NAMALWA (cell line): ENCODE measurements at regions not wholly inside any gene's neighbourhood (a gene's known extent, or its start where the extent isn't known, plus 50 kb on each side); places are given as distances from the start of the nearest gene placed in this dataset.
A peak's percentile ranks its signal among the peaks of the same experiment; 100 is the strongest.

Experiments used
- DNase-seq: peaks from one replicate; pipeline ENCODE4 v3.0.0-alpha.2; 2015; ENCODE audit warnings: low spot score

GRCh38 chr12:25755136-25755970 lies 202.3 kb upstream of the LMNTD1 start:
- no peak for DNase-seq

- DNase-seq, result no peak
Observed at GRCh38 chr12:25755971-25756260, 202.6 kb upstream of the RASSF8 start.

- DNase-seq, result no peak
Observed at GRCh38 chr12:25757037-25757665, 201.3 kb upstream of the RASSF8 start.

GRCh38 chr12:25759752-25760151 lies 198.7 kb upstream of the RASSF8 start:
- DNase-seq, result no peak

GRCh38 chr12:25761356-25761755 lies 197.1 kb upstream of the RASSF8 start:
- DNase-seq, result no peak

GRCh38 chr12:25764409-25764808 lies 194.1 kb upstream of the RASSF8 start:
- no peak for DNase-seq

GRCh38 chr12:25764892-25765291 lies 193.6 kb upstream of the RASSF8 start:
- DNase-seq, result no peak

- no peak for DNase-seq
Observed at GRCh38 chr12:25767606-25768005, 190.9 kb upstream of the RASSF8 start.

GRCh38 chr12:25768151-25768550 lies 190.3 kb upstream of the RASSF8 start:
- no peak for DNase-seq

- DNase-seq, result no peak
Observed at GRCh38 chr12:25769082-25769945, 189.2 kb upstream of the RASSF8 start.

GRCh38 chr12:25771041-25771440 lies 187.4 kb upstream of the RASSF8 start:
- DNase-seq, result peak; percentile 3

- no peak for DNase-seq
Observed at GRCh38 chr12:25771476-25771875, 187.0 kb upstream of the RASSF8 start.

- no peak for DNase-seq
Observed at GRCh38 chr12:25775968-25776367, 182.5 kb upstream of the RASSF8 start.

- DNase-seq, result no peak
Observed at GRCh38 chr12:25780771-25781170, 177.7 kb upstream of the RASSF8 start.

GRCh38 chr12:25781232-25781631 lies 177.2 kb upstream of the RASSF8 start:
- no peak for DNase-seq

- DNase-seq, result no peak
Observed at GRCh38 chr12:25783566-25783965, 174.9 kb upstream of the RASSF8 start.

- no peak for DNase-seq
Observed at GRCh38 chr12:25784669-25785068, 173.8 kb upstream of the RASSF8 start.

- DNase-seq, result no peak
Observed at GRCh38 chr12:25785134-25785533, 173.3 kb upstream of the RASSF8 start.

GRCh38 chr12:25787701-25788100 lies 170.8 kb upstream of the RASSF8 start:
- DNase-seq, result no peak

- DNase-seq, result no peak
Observed at GRCh38 chr12:25788707-25789442, 169.6 kb upstream of the RASSF8 start.

GRCh38 chr12:25789541-25789944 lies 168.9 kb upstream of the RASSF8 start:
- no peak for DNase-seq

- DNase-seq, result no peak
Observed at GRCh38 chr12:25792031-25792430, 166.5 kb upstream of the RASSF8 start.
